A549 (cell line): ENCODE measurements at regions not wholly inside any gene's neighbourhood (a gene's known extent, or its start where the extent isn't known, plus 50 kb on each side); places are given as distances from the start of the nearest gene placed in this dataset.

Experiments
- BCL3 ChIP-seq: fragments of >200 bp; sonication (Bioruptor Twin); formaldehyde crosslinking; IDR thresholded peaks from 3 replicates; pipeline ENCODE4 v1.6.1; 2016
- CEBPB ChIP-seq, 2 experiments: fragments of >200 bp in 1 of 2; sonication (Bioruptor Twin) in 1 of 2; formaldehyde crosslinking in 1 of 2; IDR thresholded peaks; 2 replicates each; pipeline ENCODE4 v1.6.1; 2012 to 2016
- CTCF ChIP-seq: fragments of >200 bp; sonication (Bioruptor Twin); formaldehyde crosslinking; IDR thresholded peaks from 3 replicates; pipeline ENCODE4 v1.5.1; 2016
- EHMT2 ChIP-seq: fragments of 200-600 bp; sonication (generic); IDR thresholded peaks from 2 replicates; pipeline ENCODE4 v1.6.1; 2016; ENCODE audit warnings: antibody characterized with exemption, low read depth, mild to moderate bottlenecking, moderate library complexity
- EP300 ChIP-seq, 2 experiments: fragments of >200 bp; sonication (Bioruptor Twin); formaldehyde crosslinking; IDR thresholded peaks; 2 replicates in 1 of 2; 3 replicates in 1 of 2; pipeline ENCODE4 v1.6.1; 2016 to 2017
- GATA3 ChIP-seq: IDR thresholded peaks from 2 replicates; pipeline ENCODE4 v1.6.1; 2012; ENCODE audit warnings: borderline replicate concordance
- JUNB ChIP-seq: fragments of >200 bp; sonication (Bioruptor Twin); formaldehyde crosslinking; IDR thresholded peaks from 2 replicates; pipeline ENCODE4 v1.6.1; 2016
- MAZ ChIP-seq: fragments of 150-350 bp; IDR thresholded peaks from 2 replicates; pipeline ENCODE4 v1.6.1; 2014; ENCODE audit warnings: antibody characterized with exemption, low read depth, low read length, borderline replicate concordance
- MYC ChIP-seq: IDR thresholded peaks from 2 replicates; pipeline ENCODE4 v1.6.1; 2012; ENCODE audit warnings: mild to moderate bottlenecking, inconsistent platforms, low read length, improper control_type of control experiment, borderline replicate concordance
- POLR2A ChIP-seq: IDR thresholded peaks from 2 replicates; pipeline ENCODE4 v1.6.1; 2012; ENCODE audit warnings: mild to moderate bottlenecking, low read length
- SMC3 ChIP-seq: fragments of >200 bp; sonication (Bioruptor Twin); formaldehyde crosslinking; IDR thresholded peaks from 3 replicates; pipeline ENCODE4 v1.6.1; 2018; ENCODE audit warnings: inconsistent platforms
- ZNF302 ChIP-seq: fragments of 250-450 bp; sonication (Bioruptor Pico); IDR thresholded peaks from 2 replicates; pipeline ENCODE4 v1.9.0; 2021; ENCODE audit warnings: inconsistent platforms, mild to moderate bottlenecking, moderate library complexity
- TF ChIP-seq, protein P1 (sequence below): IDR thresholded peaks from 2 replicates; pipeline ENCODE4 v1.6.1; 2012
- TF ChIP-seq, protein P2 (sequence below): fragments of 250-450 bp; sonication (Bioruptor Pico); IDR thresholded peaks from 2 replicates; pipeline ENCODE4 v1.5.0; 2021; ENCODE audit warnings: mild to moderate bottlenecking, moderate library complexity, borderline replicate concordance

GRCh38 chr16:22660441-22661160 is 149.9 kb downstream of the NPIPB5 start:
- no peak for TF ChIP-seq CTCF
- TF ChIP-seq, protein P1, sequence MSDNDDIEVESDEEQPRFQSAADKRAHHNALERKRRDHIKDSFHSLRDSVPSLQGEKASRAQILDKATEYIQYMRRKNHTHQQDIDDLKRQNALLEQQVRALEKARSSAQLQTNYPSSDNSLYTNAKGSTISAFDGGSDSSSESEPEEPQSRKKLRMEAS = no peak
- TF ChIP-seq, protein P2, sequence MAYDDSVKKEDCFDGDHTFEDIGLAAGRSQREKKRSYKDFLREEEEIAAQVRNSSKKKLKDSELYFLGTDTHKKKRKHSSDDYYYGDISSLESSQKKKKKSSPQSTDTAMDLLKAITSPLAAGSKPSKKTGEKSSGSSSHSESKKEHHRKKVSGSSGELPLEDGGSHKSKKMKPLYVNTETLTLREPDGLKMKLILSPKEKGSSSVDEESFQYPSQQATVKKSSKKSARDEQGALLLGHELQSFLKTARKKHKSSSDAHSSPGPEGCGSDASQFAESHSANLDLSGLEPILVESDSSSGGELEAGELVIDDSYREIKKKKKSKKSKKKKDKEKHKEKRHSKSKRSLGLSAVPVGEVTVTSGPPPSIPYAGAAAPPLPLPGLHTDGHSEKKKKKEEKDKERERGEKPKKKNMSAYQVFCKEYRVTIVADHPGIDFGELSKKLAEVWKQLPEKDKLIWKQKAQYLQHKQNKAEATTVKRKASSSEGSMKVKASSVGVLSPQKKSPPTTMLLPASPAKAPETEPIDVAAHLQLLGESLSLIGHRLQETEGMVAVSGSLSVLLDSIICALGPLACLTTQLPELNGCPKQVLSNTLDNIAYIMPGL (CRISPR knock-in tag) = no peak
- TF ChIP-seq EP300 (IDR thresholded peaks at IDR 0.05) = no peak
- TF ChIP-seq EHMT2 = no peak
- no peak for TF ChIP-seq POLR2A
- TF ChIP-seq MYC = no peak
- no peak for TF ChIP-seq BCL3
- no peak for TF ChIP-seq JUNB
- TF ChIP-seq CEBPB (IDR thresholded peaks at IDR 0.05) = no peak
- TF ChIP-seq SMC3 = no peak
- no peak for TF ChIP-seq ZNF302 (CRISPR knock-in tag)
- TF ChIP-seq MAZ = no peak
- TF ChIP-seq GATA3 = no peak
